ENCODE measurements at regions not wholly inside any gene's neighbourhood (a gene's known extent, or its start where the extent isn't known, plus 50 kb on each side); places are given as distances from the start of the nearest gene placed in this dataset.

DNA sequence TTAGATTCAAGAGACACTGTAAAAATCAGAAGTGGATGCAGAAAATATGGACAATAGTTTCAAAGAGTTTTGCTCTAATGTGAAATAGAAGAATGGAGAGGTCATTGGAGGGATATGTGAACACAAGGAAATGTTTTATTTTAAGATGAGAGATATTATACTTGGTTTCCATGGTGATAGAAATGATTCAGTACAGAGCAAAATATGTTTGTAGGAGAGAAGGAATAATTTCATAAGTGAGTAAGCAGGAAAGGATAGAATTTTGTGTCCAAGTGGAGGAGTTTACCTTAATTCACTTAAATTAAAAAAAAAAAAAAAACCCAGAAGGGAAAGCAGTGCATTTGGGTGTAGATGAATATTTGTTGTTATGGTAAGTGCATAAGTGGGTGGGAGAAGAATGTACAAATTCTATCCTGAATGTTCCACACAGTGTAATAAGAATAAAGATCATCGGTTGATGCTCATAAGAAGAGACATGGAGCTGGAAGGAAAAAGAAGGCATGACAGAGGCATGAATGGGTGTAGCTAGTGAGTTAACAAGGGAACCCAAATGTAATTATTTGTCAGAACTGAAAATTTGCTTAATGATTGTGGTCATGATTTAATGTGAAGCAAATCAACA, 688.9 kb upstream of the GJE1 start:
- H3K27me3 ChIP-seq (ENCODE audit: insufficient read depth, low read length): no peaks in the 10 kb centered on the region
- H3K27ac ChIP-seq (ENCODE audit: low read depth, low read length): no peak overlapping the region
- no peaks in the 10 kb centered on the region for H3K36me3 ChIP-seq (ENCODE audit: insufficient read depth, low read length)
- 98% methylated on average over 1 of the region's 1 CpG for WGBS
- peaks cover 7% of the 10 kb centered on the region; the same call in 1 of the 2 replicates for H3K9me3 ChIP-seq (ENCODE audit: insufficient read depth, low read depth, low read length)
- no peaks in the 10 kb centered on the region for H3K4me1 ChIP-seq (ENCODE audit: insufficient read depth, low read length)
- H3K4me3 ChIP-seq (ENCODE audit: low read length): no peak overlapping the region
- no peak overlapping the region for H3K9ac ChIP-seq (ENCODE audit: low read depth, low read length)

DNA sequence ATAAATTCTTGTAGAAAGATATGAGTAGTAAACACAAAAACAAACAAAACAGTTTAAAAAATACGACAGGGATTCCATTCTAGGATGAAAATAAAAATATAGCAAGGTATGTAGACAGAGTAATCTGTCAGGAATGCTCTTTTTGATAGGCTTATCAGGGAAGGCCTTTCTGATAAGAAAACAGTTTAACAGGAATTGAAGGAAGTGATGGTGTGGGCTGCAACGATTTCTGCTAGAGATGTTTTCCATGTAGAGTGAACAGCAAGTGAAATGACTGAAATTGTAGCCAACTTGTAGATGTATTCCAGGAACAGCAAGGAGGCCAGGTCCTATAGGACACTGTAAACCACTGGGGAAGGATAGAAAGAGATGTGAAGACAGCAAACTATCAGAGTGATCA, 689.7 kb upstream of the GJE1 start:
- Histone ChIP-seq H3K9ac (ENCODE audit: low read depth, low read length) (no peak overlapping the region), H3K36me3 (ENCODE audit: insufficient read depth, low read length) (no peaks in the 10 kb centered on the region), H3K4me3 (ENCODE audit: low read length) (no peak overlapping the region), H3K9me3 (ENCODE audit: insufficient read depth, low read depth, low read length) (peaks cover 11% of the 10 kb centered on the region; the same call in 1 of the 2 replicates), H3K27me3 (ENCODE audit: insufficient read depth, low read length) (no peaks in the 10 kb centered on the region), H3K27ac (ENCODE audit: low read depth, low read length) (no peak overlapping the region), H3K4me1 (ENCODE audit: insufficient read depth, low read length) (no peaks in the 10 kb centered on the region)
- WGBS: 94% methylated on average over 2 of the region's 2 CpGs

DNA sequence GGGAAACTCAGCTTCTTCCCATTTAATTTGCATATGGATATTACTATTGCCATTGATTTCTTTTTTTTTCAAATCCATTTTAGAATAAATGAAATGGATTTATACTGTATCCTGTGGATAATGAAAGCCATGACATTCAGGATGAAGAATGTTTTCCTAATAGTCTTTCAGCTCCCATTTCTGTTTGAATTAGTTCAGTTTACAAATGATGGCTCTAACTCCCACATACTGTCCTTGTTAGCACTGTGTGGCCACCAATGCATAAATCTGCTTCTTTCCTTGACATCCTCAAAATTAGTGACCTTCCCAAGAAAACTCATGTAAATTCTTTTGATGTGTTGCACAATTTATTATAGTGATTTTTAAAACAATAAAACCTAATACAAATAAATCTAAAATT, 693.2 kb upstream of the GJE1 start:
- Histone ChIP-seq H3K27me3 (ENCODE audit: insufficient read depth, low read length) (no peaks in the 10 kb centered on the region), H3K4me1 (ENCODE audit: insufficient read depth, low read length) (no peaks in the 10 kb centered on the region), H3K27ac (ENCODE audit: low read depth, low read length) (no peak overlapping the region), H3K4me3 (ENCODE audit: low read length) (no peak overlapping the region), H3K9ac (ENCODE audit: low read depth, low read length) (no peak overlapping the region), H3K9me3 (ENCODE audit: insufficient read depth, low read depth, low read length) (peaks cover 11% of the 10 kb centered on the region; the same call in 1 of the 2 replicates), H3K36me3 (ENCODE audit: insufficient read depth, low read length) (no peaks in the 10 kb centered on the region)

DNA sequence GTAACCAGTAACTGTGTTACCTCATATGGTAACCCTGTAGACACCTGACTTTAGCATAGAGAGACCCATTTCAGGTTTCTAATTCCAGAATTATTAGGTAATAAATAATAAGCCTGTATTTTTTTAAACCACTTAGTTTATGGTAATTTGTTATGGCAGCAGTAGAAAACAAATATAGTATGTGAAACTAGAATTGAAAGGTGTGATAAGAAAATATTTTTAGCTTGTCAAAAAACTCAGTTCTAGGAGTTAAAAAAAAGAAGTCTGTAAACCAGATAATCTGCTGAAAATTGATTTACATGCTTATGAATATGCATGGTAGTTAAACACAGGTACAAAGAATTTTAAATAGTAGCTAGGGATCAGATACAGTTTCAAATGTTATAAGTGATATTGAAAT, 695.0 kb upstream of the GJE1 start:
- peaks cover 11% of the 10 kb centered on the region; the same call in 1 of the 2 replicates for H3K9me3 ChIP-seq (ENCODE audit: insufficient read depth, low read depth, low read length)
- no peaks in the 10 kb centered on the region for H3K36me3 ChIP-seq (ENCODE audit: insufficient read depth, low read length)
- no peak overlapping the region for H3K4me3 ChIP-seq (ENCODE audit: low read length)
- H3K4me1 ChIP-seq (ENCODE audit: insufficient read depth, low read length): no peaks in the 10 kb centered on the region
- no peaks in the 10 kb centered on the region for H3K27me3 ChIP-seq (ENCODE audit: insufficient read depth, low read length)
- H3K9ac ChIP-seq (ENCODE audit: low read depth, low read length): no peak overlapping the region
- no peak overlapping the region for H3K27ac ChIP-seq (ENCODE audit: low read depth, low read length)

DNA sequence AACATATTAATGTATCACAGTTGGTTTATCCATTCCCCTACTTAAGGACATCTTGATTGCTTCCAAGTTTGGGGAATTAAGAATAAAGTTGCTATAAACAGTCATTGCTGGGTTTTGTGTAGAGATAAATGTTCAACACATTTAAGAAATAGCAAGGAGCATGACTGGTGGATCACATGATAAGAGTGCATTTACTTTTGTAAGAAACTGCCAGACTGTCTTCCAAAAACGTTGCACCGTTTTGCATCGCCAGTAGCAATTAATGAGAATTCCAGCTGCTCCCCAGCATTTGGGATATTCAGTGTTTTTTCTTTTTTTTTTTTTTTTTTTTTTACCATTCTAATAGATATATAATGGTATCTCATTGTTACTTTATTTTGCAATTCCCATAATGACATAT, 695.7 kb upstream of the GJE1 start:
- Histone ChIP-seq H3K36me3 (ENCODE audit: insufficient read depth, low read length) (no peaks in the 10 kb centered on the region), H3K9ac (ENCODE audit: low read depth, low read length) (no peak overlapping the region), H3K27ac (ENCODE audit: low read depth, low read length) (no peak overlapping the region), H3K9me3 (ENCODE audit: insufficient read depth, low read depth, low read length) (peaks cover 11% of the 10 kb centered on the region; the same call in 1 of the 2 replicates), H3K27me3 (ENCODE audit: insufficient read depth, low read length) (no peaks in the 10 kb centered on the region), H3K4me3 (ENCODE audit: low read length) (no peak overlapping the region), H3K4me1 (ENCODE audit: insufficient read depth, low read length) (no peaks in the 10 kb centered on the region)
- 96% methylated on average over 3 of the region's 3 CpGs for WGBS

DNA sequence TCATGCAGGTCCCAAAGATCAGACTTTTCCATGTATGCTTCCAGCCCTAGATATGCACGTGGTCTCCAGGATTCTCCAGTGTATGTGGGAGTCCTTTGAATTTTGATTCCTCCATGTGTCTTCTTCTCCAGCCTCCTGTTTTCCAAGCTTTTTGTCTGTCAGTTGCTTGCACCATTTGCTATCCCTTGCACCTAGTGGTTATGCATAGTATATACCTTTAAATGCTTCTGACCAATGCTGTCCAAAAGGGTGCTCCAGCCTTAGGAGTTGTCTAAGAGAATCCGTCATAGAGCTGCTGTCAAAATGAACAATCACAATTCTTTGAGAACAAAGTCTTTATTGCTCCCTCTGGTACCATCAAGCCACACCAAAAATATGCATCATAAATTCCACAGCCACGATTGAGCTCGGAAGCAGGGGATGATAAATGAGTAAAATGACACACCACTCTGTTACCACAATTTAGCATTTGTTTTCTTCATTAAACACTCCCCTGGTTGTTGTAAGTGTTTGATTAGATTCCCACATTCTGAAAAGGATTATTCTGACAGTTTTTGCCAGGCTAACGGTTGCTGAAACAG, 706.2 kb upstream of the GJE1 start:
- Histone ChIP-seq H3K27me3 (ENCODE audit: insufficient read depth, low read length) (no peaks in the 10 kb centered on the region), H3K4me1 (ENCODE audit: insufficient read depth, low read length) (no peaks in the 10 kb centered on the region), H3K9me3 (ENCODE audit: insufficient read depth, low read depth, low read length) (no peaks in the 10 kb centered on the region), H3K9ac (ENCODE audit: low read depth, low read length) (no peak overlapping the region), H3K36me3 (ENCODE audit: insufficient read depth, low read length) (no peaks in the 10 kb centered on the region), H3K27ac (ENCODE audit: low read depth, low read length) (no peak overlapping the region), H3K4me3 (ENCODE audit: low read length) (no peak overlapping the region)
- WGBS: 80% methylated on average over 5 of the region's 5 CpGs

DNA sequence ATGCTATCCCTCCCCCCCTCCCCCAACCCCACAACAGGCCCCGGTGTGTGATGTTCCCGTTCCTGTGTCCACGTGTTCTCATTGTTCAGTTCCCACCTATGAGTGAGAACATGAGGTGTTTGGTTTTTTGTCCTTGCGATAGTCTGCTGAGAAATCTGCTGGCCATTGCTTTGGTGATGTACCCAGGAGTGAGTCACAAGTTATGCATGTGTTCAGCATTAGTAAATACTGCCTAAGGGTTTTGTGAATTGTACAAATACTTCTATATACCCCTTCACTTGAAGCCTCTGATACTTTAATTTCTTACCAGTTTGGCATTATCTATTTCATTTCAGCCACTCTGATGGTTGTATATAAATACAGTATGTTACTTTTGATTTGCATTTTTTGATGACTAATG, 711.3 kb upstream of the GJE1 start:
- Histone ChIP-seq H3K36me3 (ENCODE audit: insufficient read depth, low read length) (no peaks in the 10 kb centered on the region), H3K27ac (ENCODE audit: low read depth, low read length) (no peak overlapping the region), H3K4me3 (ENCODE audit: low read length) (no peak overlapping the region), H3K27me3 (ENCODE audit: insufficient read depth, low read length) (no peaks in the 10 kb centered on the region), H3K4me1 (ENCODE audit: insufficient read depth, low read length) (no peaks in the 10 kb centered on the region), H3K9ac (ENCODE audit: low read depth, low read length) (no peak overlapping the region), H3K9me3 (ENCODE audit: insufficient read depth, low read depth, low read length) (no peaks in the 10 kb centered on the region)
- 95% methylated on average over 4 of the region's 4 CpGs for WGBS

DNA sequence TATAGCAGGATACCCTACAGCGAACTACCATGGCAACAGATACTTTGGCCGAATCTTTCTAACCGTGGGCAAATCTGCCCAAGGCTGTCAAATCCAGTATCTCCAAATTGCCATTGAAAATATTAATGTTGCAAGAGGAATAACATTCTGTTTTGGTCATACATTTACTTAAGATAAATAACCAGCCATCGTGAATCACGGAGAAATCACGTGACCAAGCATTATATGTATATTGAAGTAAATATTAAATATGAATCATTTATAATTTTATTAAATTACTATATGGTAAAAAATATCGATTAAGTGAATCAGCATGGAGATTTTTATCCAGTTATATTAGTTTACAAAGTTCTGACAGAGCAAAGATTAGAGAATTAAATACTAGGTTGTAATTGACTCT, 714.6 kb upstream of the GJE1 start:
- 96% methylated on average over 3 of the region's 7 CpGs for WGBS
- Histone ChIP-seq H3K27ac (ENCODE audit: low read depth, low read length) (no peak overlapping the region), H3K27me3 (ENCODE audit: insufficient read depth, low read length) (no peaks in the 10 kb centered on the region), H3K4me3 (ENCODE audit: low read length) (no peak overlapping the region), H3K9me3 (ENCODE audit: insufficient read depth, low read depth, low read length) (no peaks in the 10 kb centered on the region), H3K36me3 (ENCODE audit: insufficient read depth, low read length) (no peaks in the 10 kb centered on the region), H3K9ac (ENCODE audit: low read depth, low read length) (no peak overlapping the region), H3K4me1 (ENCODE audit: insufficient read depth, low read length) (no peaks in the 10 kb centered on the region)

DNA sequence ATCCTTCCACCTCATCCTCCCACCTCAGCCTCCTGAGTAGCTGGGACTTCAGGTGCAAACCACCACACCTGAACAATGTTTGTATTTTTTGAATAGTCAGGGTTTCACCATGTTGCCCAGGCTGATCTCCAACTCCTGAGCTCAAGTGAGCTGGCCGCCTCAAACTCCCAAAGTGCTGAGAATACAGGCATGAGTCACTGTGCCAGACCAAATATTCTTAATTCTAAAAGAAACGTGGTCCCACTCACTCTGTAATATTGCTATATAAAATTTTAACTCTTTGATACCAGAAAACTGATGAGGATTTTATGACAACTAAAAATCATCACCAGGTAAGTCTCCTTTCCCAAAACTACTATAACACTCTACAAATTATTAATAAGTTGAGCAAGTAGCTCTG, 716.8 kb upstream of the GJE1 start:
- Histone ChIP-seq H3K9ac (ENCODE audit: low read depth, low read length) (no peak overlapping the region), H3K4me1 (ENCODE audit: insufficient read depth, low read length) (no peaks in the 10 kb centered on the region), H3K9me3 (ENCODE audit: insufficient read depth, low read depth, low read length) (no peaks in the 10 kb centered on the region), H3K4me3 (ENCODE audit: low read length) (no peak overlapping the region), H3K27me3 (ENCODE audit: insufficient read depth, low read length) (no peaks in the 10 kb centered on the region), H3K36me3 (ENCODE audit: insufficient read depth, low read length) (no peaks in the 10 kb centered on the region), H3K27ac (ENCODE audit: low read depth, low read length) (no peak overlapping the region)
- 52% methylated on average over 1 of the region's 2 CpGs for WGBS

DNA sequence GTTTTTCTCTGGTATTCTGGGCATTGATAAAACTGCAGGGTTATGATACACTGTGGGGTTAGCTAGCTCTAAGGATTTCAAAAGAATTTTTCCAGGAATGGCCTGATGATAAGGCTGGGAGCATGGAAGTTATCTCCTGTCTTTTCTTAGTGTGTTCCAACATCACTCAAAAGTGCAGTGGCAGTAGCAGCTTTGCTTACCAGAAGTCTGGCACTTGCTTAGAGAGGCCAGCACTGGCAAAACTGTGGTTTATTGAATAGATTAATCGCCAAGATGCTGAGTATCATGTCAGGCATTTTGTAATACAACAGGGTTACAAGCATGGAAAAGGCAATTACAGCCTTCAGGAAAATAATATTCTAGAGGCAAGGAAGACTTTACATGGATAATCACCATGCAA, 719.5 kb upstream of the GJE1 start:
- Histone ChIP-seq H3K36me3 (ENCODE audit: insufficient read depth, low read length) (no peaks in the 10 kb centered on the region), H3K27ac (ENCODE audit: low read depth, low read length) (no peak overlapping the region), H3K9ac (ENCODE audit: low read depth, low read length) (no peak overlapping the region), H3K9me3 (ENCODE audit: insufficient read depth, low read depth, low read length) (peaks cover 25% of the 10 kb centered on the region), H3K27me3 (ENCODE audit: insufficient read depth, low read length) (no peaks in the 10 kb centered on the region), H3K4me1 (ENCODE audit: insufficient read depth, low read length) (no peaks in the 10 kb centered on the region), H3K4me3 (ENCODE audit: low read length) (no peak overlapping the region)
- 95% methylated on average over 1 of the region's 1 CpG for WGBS

DNA sequence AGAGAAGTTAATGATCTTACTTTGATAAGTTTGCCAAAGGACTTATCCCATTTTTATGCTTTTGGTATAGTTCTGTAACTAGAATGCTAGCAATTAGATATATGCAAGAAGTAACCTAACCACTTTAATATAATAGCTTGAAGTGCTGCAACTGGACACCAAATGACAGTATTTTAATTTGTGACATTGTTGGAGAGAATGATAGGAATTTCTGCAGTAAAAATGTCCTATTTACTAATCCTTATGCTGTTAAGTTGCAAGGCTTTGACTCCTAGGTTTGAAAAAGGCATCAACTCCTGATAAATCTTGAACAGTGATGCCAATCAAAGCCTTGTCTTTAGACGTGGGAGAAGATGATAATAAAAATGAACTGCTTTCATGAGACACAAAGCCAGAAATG, 726.0 kb upstream of the GJE1 start:
- Histone ChIP-seq H3K9me3 (ENCODE audit: insufficient read depth, low read depth, low read length) (peaks cover 48% of the 10 kb centered on the region), H3K36me3 (ENCODE audit: insufficient read depth, low read length) (no peaks in the 10 kb centered on the region), H3K27me3 (ENCODE audit: insufficient read depth, low read length) (no peaks in the 10 kb centered on the region), H3K9ac (ENCODE audit: low read depth, low read length) (no peak overlapping the region), H3K27ac (ENCODE audit: low read depth, low read length) (no peak overlapping the region), H3K4me3 (ENCODE audit: low read length) (no peak overlapping the region), H3K4me1 (ENCODE audit: insufficient read depth, low read length) (no peaks in the 10 kb centered on the region)
- 100% methylated on average over 1 of the region's 1 CpG for WGBS

DNA sequence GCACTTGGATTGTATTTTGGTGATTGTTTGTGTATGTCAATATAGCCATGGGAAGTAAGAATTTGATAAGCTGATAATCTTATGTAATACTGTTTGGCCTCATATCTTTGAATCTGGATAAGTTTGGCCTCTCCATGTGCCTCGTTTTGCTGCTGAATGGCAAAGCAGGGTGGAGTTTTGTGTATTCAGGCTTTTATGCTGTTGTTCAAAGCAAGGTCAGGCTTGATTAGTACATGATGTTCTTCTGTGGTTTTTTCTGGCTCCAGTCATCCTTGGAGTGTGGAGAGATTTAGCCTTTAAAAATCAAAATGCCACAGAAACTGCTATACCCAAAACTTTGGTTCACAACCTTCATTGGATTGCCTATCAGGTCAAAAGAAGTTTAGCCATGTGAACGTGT, 728.9 kb upstream of the GJE1 start:
- Histone ChIP-seq H3K4me3 (ENCODE audit: low read length) (no peak overlapping the region), H3K9me3 (ENCODE audit: insufficient read depth, low read depth, low read length) (peaks cover 29% of the 10 kb centered on the region), H3K27ac (ENCODE audit: low read depth, low read length) (no peak overlapping the region), H3K27me3 (ENCODE audit: insufficient read depth, low read length) (no peaks in the 10 kb centered on the region), H3K36me3 (ENCODE audit: insufficient read depth, low read length) (no peaks in the 10 kb centered on the region), H3K4me1 (ENCODE audit: insufficient read depth, low read length) (no peaks in the 10 kb centered on the region), H3K9ac (ENCODE audit: low read depth, low read length) (no peak overlapping the region)
- WGBS: 93% methylated on average over 2 of the region's 2 CpGs
